ENCODE measurements at regions not wholly inside any gene's neighbourhood (a gene's known extent, or its start where the extent isn't known, plus 50 kb on each side); places are given as distances from the start of the nearest gene placed in this dataset.

DNA sequence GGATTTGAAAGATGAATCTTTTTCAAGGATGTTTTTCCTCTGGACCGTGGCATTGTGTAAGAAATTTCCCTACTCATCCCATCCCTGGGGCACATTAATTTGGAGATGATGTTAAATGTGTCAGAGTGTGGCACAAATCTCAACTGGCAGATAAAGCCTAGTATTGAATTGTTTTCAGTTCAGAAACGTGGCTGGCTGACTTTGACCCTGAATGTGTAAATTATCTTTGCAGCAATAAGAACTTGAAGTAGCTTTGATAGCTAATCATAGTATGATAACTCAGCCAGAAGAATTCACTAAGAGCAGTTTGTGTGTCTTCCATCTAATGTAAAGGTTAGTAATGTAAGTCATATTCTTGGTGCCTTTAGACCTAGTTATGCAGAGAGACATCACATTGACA lies 238.4 kb upstream of the DMRT1 start:
- TF ChIP-seq, protein P1, sequence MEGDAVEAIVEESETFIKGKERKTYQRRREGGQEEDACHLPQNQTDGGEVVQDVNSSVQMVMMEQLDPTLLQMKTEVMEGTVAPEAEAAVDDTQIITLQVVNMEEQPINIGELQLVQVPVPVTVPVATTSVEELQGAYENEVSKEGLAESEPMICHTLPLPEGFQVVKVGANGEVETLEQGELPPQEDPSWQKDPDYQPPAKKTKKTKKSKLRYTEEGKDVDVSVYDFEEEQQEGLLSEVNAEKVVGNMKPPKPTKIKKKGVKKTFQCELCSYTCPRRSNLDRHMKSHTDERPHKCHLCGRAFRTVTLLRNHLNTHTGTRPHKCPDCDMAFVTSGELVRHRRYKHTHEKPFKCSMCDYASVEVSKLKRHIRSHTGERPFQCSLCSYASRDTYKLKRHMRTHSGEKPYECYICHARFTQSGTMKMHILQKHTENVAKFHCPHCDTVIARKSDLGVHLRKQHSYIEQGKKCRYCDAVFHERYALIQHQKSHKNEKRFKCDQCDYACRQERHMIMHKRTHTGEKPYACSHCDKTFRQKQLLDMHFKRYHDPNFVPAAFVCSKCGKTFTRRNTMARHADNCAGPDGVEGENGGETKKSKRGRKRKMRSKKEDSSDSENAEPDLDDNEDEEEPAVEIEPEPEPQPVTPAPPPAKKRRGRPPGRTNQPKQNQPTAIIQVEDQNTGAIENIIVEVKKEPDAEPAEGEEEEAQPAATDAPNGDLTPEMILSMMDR (tag by site-specific recombination; IDR thresholded peaks at IDR 0.05), result no peak
- no peak for TF ChIP-seq ZNF26 (tag by site-specific recombination; IDR thresholded peaks at IDR 0.05)
- TF ChIP-seq ZNF239 (tag by site-specific recombination; IDR thresholded peaks at IDR 0.05), result no peak
- TF ChIP-seq ZNF510 (tag by site-specific recombination; IDR thresholded peaks at IDR 0.05; ENCODE audit: insufficient replicate concordance), result no peak
- TF ChIP-seq ZNF677 (tag by site-specific recombination; IDR thresholded peaks at IDR 0.05), result no peak
- no peak for TF ChIP-seq ZBTB21 (tag by site-specific recombination; IDR thresholded peaks at IDR 0.05)
- TF ChIP-seq KLF1 (tag by site-specific recombination; IDR thresholded peaks at IDR 0.05), result no peak
- no peak for TF ChIP-seq ZNF292 (tag by site-specific recombination; IDR thresholded peaks at IDR 0.05; ENCODE audit: borderline replicate concordance, low read depth)
- no peak for TF ChIP-seq ZNF629 (tag by site-specific recombination; IDR thresholded peaks at IDR 0.05)

Measured in HEK293 (cell line).